Right cardiac atrium (tissue), 5 donors: ENCODE measurements at regions not wholly inside any gene's neighbourhood (a gene's known extent, or its start where the extent isn't known, plus 50 kb on each side); places are given as distances from the start of the nearest gene placed in this dataset.
"Not testable (repeated sequence)": the region's sequence is repeated elsewhere in the genome, so short reads cannot be mapped to it uniquely, and the experiment has no call there.

Experiments used
- ATAC-seq, 2 donors: fragments of 200-7000 bp; cut with Tn5 transposase; one replicate each; pipeline versions ENCODE4 v1.8.0 to v1.9.1; 2020; ENCODE audit warnings: moderate library complexity in 2 of 2, mild to moderate bottlenecking in 1 of 2
- DNase-seq, 3 donors: peaks; one replicate each; pipeline ENCODE4 v3.0.0-alpha.2; 2020
- H3K27ac ChIP-seq: one replicate; pipeline ENCODE4 v1.5.1; 2013; ENCODE audit warnings: mild to moderate bottlenecking, low read length, control low read depth, moderate library complexity
- H3K27me3 ChIP-seq: one replicate; pipeline ENCODE4 v1.6.1; 2013; ENCODE audit not compliant: control insufficient read depth, insufficient read depth
- H3K4me1 ChIP-seq: one replicate; pipeline ENCODE4 v1.6.1; 2013; ENCODE audit warnings: low read length; ENCODE audit not compliant: control insufficient read depth, insufficient read depth
- H3K4me3 ChIP-seq: one replicate; pipeline ENCODE4 v1.5.1; 2013; ENCODE audit warnings: low read length, control low read depth
- H3K9me3 ChIP-seq: one replicate; pipeline ENCODE4 v1.6.1; 2013; ENCODE audit warnings: low read length; ENCODE audit not compliant: control insufficient read depth
- WGBS: extraction: QIAGEN DNeasy Blood & Tissue Kit; methylation state at CpG from one replicate; pipeline ENCODE4 v1.1.7; 2013; 5-methylcytosine and 5-hydroxymethylcytosine counted together
- intact Hi-C, 4 donors: fragments of 100-400 bp; cut with DNase I; formaldehyde crosslinking; loops; one replicate each; pipeline versions ENCODE4 v1.11.0 to v1.14.0; 2022 to 2023
- microRNA-seq, 2 donors: library from miRNA; unstranded; fragments of <30 nt; microRNA quantifications; one replicate each; pipeline ENCODE4 v1.2.0, GENCODE V29; 2020 to 2021
- donor health status: healthy with polysubstance abuse.
- donor health status: DM: no; HTN: yes; CAD: no.
- donor health status: DM: no; HTN: no; CAD: no.
- donor health status: DM: no; HTN: yes; CAD: no; lungs with severe emphysema.
- donor health status: DM: yes; HTN: yes; CAD: no.

DNA sequence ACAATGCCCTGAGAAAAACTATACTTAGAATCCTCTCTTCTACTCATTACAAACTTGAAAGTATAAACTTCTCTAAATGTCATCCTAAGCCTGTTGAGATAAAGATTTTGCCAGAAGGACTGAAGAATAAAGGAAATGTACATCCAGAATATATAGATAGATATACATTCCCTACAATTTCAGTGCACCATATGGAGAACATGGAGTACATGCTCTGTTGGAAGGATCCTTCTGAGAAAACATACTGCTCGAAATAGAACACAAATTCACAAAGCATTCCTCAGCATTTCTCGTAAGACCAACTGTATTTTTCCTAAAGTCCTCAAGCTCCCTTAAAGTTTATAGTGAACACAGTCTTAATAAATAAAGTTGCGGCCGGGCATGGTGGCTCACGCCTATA, 69.7 kb upstream of the RASA1 start:
- WGBS, result 92% methylated on average over 5 of the region's 5 CpGs
- no peaks in the 10 kb centered on the region for H3K9me3 ChIP-seq
- H3K27ac ChIP-seq, result no peak overlapping the region
- intact Hi-C loops, result no loop called here
- H3K4me1 ChIP-seq, result no peaks in the 10 kb centered on the region
- ATAC-seq (no peak), DNase-seq (no peak)
- no peaks in the 10 kb centered on the region for H3K27me3 ChIP-seq
- no peak overlapping the region for H3K4me3 ChIP-seq

GRCh38 chr5:87199246-87199645, 68.4 kb upstream of the RASA1 start:
- H3K4me3 ChIP-seq, H3K27me3 ChIP-seq, intact Hi-C loops: not testable (repeated sequence)

GRCh38 chr5:87199704-87200103, 68.0 kb upstream of the RASA1 start:
- H3K27ac ChIP-seq, ATAC-seq, intact Hi-C loops, H3K4me1 ChIP-seq, H3K9me3 ChIP-seq, H3K27me3 ChIP-seq, DNase-seq, H3K4me3 ChIP-seq: not testable (repeated sequence)
- WGBS, result 85% methylated on average over 2 of the region's 2 CpGs

More at GRCh38 chr5:87199246-87199645, 68.4 kb upstream of the RASA1 start:
- not testable (repeated sequence) for ATAC-seq, H3K9me3 ChIP-seq, DNase-seq, H3K4me1 ChIP-seq, H3K27ac ChIP-seq
- WGBS, result 93% methylated on average over 1 of the region's 1 CpG

DNA sequence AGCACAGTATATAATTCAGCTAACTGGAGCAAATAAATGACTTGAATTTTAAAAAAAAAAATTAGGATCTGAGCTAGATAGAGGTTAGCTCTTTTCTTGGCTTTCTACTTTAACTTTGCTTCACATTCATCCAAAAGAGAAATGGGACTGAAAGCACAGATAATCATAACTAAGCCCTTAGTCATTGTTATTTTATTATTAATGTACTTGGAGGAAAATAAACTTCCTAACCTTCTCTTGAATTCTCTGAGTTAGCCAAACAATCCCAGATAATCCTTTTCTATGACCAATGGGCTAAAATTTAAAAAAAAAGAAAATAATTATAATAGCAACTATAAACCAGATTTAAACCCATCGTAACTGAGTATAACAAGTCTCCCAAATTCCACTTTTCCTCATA, 57.6 kb upstream of the RASA1 start:
- intact Hi-C loops, result no loop called here
- Histone ChIP-seq H3K9me3 (no peaks in the 10 kb centered on the region), H3K4me1 (no peaks in the 10 kb centered on the region), H3K4me3 (no peak overlapping the region), H3K27ac (no peak overlapping the region), H3K27me3 (no peaks in the 10 kb centered on the region)
- no peak for ATAC-seq
- 86% methylated on average over 1 of the region's 1 CpG for WGBS
- DNase-seq, result no peak

DNA sequence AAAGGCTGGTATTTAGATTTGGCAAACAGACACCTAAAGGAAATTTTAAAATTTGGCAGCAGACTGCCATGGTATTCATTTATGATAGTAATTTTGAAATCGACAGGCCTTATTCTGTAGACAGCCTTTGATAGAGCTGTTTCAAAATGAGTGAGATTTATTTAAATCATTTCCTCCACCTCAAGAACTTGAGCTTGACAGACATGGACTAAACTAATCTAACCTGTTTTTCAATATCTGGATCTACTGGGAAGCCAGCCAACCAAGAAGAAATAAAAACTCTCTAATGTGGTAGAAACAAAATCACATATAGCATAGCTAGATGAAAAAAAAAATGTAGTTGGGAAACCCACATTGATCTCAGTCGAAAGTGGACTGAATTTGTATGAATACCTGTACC, 56.9 kb upstream of the RASA1 start:
- DNase-seq (no peak), ATAC-seq (no peak)
- 60% methylated on average over 2 of the region's 2 CpGs for WGBS
- Histone ChIP-seq H3K4me3 (no peak overlapping the region), H3K9me3 (no peaks in the 10 kb centered on the region), H3K27me3 (no peaks in the 10 kb centered on the region), H3K27ac (no peak overlapping the region), H3K4me1 (no peaks in the 10 kb centered on the region)
- intact Hi-C loops, result no loop called here

DNA sequence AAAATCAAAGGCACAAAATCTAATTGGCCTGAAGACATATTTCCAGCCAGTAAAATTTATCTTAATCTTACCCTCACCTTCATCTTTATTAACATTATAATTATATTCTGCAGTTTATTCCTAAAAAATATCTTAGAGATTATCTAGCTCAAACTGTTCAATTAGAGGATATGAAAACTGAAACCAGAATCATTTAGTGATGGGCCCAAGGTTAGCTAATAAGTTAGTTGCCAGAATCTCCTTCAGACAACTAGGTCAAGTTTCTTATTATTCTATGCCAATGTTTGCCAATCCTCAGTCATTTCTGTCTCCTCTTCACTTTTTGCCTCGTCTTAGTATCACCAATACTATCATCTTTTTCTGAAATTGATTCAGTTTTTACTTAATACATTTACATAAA, 56.0 kb upstream of the RASA1 start:
- ATAC-seq, result no peak

DNA sequence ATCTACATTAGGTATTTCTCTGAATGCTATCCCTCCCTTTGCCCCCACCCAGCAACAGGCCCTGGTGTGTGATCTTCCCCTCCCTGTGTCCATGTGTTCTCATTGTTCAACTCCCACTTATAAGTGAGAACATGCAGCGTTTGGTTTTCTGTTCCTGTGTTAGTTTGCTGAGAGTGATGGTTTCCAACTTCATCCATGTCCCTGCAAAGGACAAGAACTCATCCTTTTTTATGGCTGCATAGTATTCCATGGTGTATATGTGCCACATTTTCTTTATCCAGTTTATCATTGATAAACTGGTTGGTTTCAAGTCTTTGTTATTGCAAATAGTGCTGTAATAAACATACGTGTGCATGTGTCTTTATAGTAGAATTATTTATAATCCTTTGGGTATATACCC, 55.5 kb upstream of the RASA1 start:
- H3K4me3 ChIP-seq, ATAC-seq, H3K4me1 ChIP-seq, H3K9me3 ChIP-seq, DNase-seq, H3K27me3 ChIP-seq, H3K27ac ChIP-seq, intact Hi-C loops: not testable (repeated sequence)
- WGBS, result 31% methylated on average over 2 of the region's 2 CpGs

More for the DNA sequence above, 56.0 kb upstream of the RASA1 start:
- H3K27me3 ChIP-seq, result no peaks in the 10 kb centered on the region
- no peak overlapping the region for H3K27ac ChIP-seq
- 54% methylated on average over 1 of the region's 1 CpG for WGBS
- H3K4me1 ChIP-seq, result no peaks in the 10 kb centered on the region
- no peak overlapping the region for H3K4me3 ChIP-seq
- intact Hi-C loops, result no loop called here
- DNase-seq, result no peak
- H3K9me3 ChIP-seq, result no peaks in the 10 kb centered on the region

DNA sequence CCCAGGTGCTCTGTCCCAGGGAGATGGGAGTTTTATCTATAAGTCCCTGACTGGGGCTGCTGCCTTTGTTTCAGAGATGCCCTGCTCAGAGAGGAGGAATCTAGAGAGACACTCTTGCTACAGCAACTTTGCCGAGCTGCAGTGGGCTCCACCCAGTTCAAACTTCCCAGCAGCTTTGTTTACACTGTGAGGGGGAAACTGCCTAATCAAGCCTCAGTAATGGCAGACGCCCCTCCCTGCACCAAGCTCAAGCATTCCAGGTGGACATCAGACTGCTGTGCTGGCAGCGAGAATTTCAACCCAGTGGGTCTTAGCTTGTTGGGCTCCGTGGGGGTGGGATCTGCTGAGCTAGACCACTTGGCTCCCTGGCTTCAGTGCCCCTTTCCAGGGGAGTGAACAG, 50.2 kb upstream of the RASA1 start:
- H3K9me3 ChIP-seq, intact Hi-C loops, DNase-seq, H3K4me1 ChIP-seq, H3K27ac ChIP-seq, H3K27me3 ChIP-seq, ATAC-seq, H3K4me3 ChIP-seq: not testable (repeated sequence)
- 59% methylated on average over 4 of the region's 4 CpGs for WGBS

Small RNAs in the stretch of these regions (microRNA-seq; reads per million reads assigned to microRNA genes)
- gene MIR4280, result 0 reads per million in 2 donors
